T-cell (primary cell): ENCODE measurements at regions not wholly inside any gene's neighbourhood (a gene's known extent, or its start where the extent isn't known, plus 50 kb on each side); places are given as distances from the start of the nearest gene placed in this dataset.

Source experiments
- ATAC-seq, 4 experiments: fragments of 200-7000 bp in 3 of 4; fragments of 150-1000 bp in 1 of 4; cut with Tn5 transposase; replicated peaks in 1 of 4; 1 replicate in 3 of 4; 2 replicates in 1 of 4; pipeline ENCODE4 v1.10.0; 2021; ENCODE audit warnings: moderate library complexity in 3 of 4, mild to moderate bottlenecking in 2 of 4, moderate number of reproducible peaks in 1 of 4
- CTCF ChIA-PET, 2 donors: fragments of 300-600 bp; sonication (Branson Sonifier 250); formaldehyde crosslinking; loops; one replicate each; lab custom pipeline; 2022; ENCODE audit warnings: antibody characterized with exemption in 2 of 2; lab: Charles Lee
- POLR2A ChIA-PET, 2 donors: fragments of 300-600 bp; sonication (Branson Sonifier 250); formaldehyde crosslinking; loops; one replicate each; lab custom pipeline; 2022; ENCODE audit warnings: antibody characterized with exemption in 2 of 2; lab: Charles Lee
- DNase-seq, 35 experiments: peaks; one replicate each; pipeline versions ENCODE4 v3.0.0 to v3.0.0-alpha.2; 2013 to 2023
- H3K27ac ChIP-seq: one replicate; pipeline ENCODE4 v1.5.1; 2013; ENCODE audit warnings: low read length
- H3K27me3 ChIP-seq, 2 experiments: replicated peaks in 1 of 2; 1 replicate in 1 of 2; 2 replicates in 1 of 2; pipeline versions ENCODE4 v1.6.1 to v1.7.0; 2013; ENCODE audit warnings: low read length in 1 of 2, mixed read lengths in 1 of 2; ENCODE audit not compliant: control insufficient read depth in 2 of 2, insufficient read depth in 2 of 2; ENCODE audit errors: extremely low read depth in 1 of 2
- H3K36me3 ChIP-seq, 2 donors: 1 replicate in 1 of 2; 2 replicates in 1 of 2; pipeline versions ENCODE4 v1.6.1 to v1.7.0; 2013; ENCODE audit warnings: low read length in 1 of 2; ENCODE audit not compliant: control insufficient read depth in 2 of 2, insufficient read depth in 1 of 2; ENCODE audit errors: extremely low read depth in 1 of 2
- H3K4me1 ChIP-seq, 2 experiments: 1 replicate in 1 of 2; 2 replicates in 1 of 2; pipeline versions ENCODE4 v1.6.1 to v1.7.0; 2013; ENCODE audit warnings: low read length in 2 of 2, mixed read lengths in 1 of 2; ENCODE audit not compliant: insufficient read depth in 2 of 2, control insufficient read depth in 1 of 2; ENCODE audit errors: extremely low read depth in 1 of 2
- H3K4me3 ChIP-seq, 2 donors: 1 replicate in 1 of 2; 2 replicates in 1 of 2; pipeline versions ENCODE4 v1.5.1 to v1.7.0; 2013; ENCODE audit warnings: mild to moderate bottlenecking in 2 of 2, low read length in 1 of 2, moderate library complexity in 1 of 2; ENCODE audit not compliant: control insufficient read depth in 1 of 2; ENCODE audit errors: extremely low read depth in 1 of 2
- H3K9me3 ChIP-seq: 2 replicates; pipeline ENCODE4 v1.7.0; 2013
- H3K27ac Mint-ChIP-seq, 2 donors: one replicate each; pipeline ENCODE4 v1.8.0; 2020 to 2021; ENCODE audit warnings: mild to moderate bottlenecking in 2 of 2, mixed read lengths in 2 of 2
- H3K27me3 Mint-ChIP-seq, 2 donors: one replicate each; pipeline ENCODE4 v1.8.0; 2021 to 2022; ENCODE audit warnings: mixed read lengths in 2 of 2
- H3K36me3 Mint-ChIP-seq: one replicate; pipeline ENCODE4 v1.8.0; 2021; ENCODE audit warnings: mixed read lengths
- H3K4me1 Mint-ChIP-seq, 3 donors: one replicate each; pipeline ENCODE4 v1.8.0; 2020 to 2022; ENCODE audit warnings: mixed read lengths in 3 of 3, mild to moderate bottlenecking in 1 of 3
- H3K4me3 Mint-ChIP-seq, 3 donors: one replicate each; pipeline ENCODE4 v1.8.0; 2020 to 2022; ENCODE audit warnings: mild to moderate bottlenecking in 3 of 3, mixed read lengths in 3 of 3, moderate library complexity in 3 of 3
- H3K9me3 Mint-ChIP-seq, 3 donors: one replicate each; pipeline ENCODE4 v1.8.0; 2020 to 2022; ENCODE audit warnings: mixed read lengths in 3 of 3
- WGBS: methylation state at CpG from one replicate; pipeline ENCODE4 v1.1.5; 2013; ENCODE audit warnings: missing lambda C conversion rate; ENCODE audit not compliant: insufficient coverage; 5-methylcytosine and 5-hydroxymethylcytosine counted together

DNA sequence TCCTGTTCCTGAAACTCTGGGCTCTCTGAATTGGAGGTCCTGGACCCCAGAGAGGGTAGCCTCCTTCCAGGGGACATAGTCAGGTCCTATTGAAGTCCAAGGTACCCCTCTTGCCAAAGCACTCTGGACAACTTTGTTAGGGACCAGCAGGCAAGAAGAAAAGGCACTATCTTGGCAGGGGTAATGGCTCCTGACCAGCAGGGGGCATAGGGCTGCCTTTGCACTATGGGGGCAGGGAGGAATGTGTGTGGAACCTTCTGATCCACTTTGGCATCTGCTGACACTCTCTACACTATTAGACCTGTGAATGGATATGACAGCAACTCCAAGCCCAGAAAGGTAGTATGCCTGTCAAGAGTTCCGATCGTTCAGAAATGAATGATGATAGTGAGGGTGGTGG, 179.0 kb upstream of the CD180 start:
- Mint-ChIP-seq H3K4me3 (no peak overlapping the region), H3K4me1 (no peaks in the 10 kb centered on the region), H3K9me3 (no peaks in the 10 kb centered on the region), H3K27me3 (no peaks in the 10 kb centered on the region), H3K36me3 (no peaks in the 10 kb centered on the region), H3K27ac (no peak overlapping the region)
- POLR2A ChIA-PET = no interaction called here
- Histone ChIP-seq H3K36me3 (no peaks in the 10 kb centered on the region), H3K4me1 (no peaks in the 10 kb centered on the region), H3K4me3 (no peak overlapping the region), H3K27ac (no peak overlapping the region), H3K9me3 (no peaks in the 10 kb centered on the region), H3K27me3 (no peaks in the 10 kb centered on the region)
- DNase-seq (peak in 1 of 35 experiments; percentile 8), ATAC-seq (no peak)
- WGBS = no CpG with 5 or more reads among the region's 2 CpGs
- CTCF ChIA-PET = interaction anchor here in 1 of 2 donors (0.9 kb wide), 1 partner anchor 25 kb away, joined by 3 read pairs; no protein-coding TSS in a partner anchor

DNA sequence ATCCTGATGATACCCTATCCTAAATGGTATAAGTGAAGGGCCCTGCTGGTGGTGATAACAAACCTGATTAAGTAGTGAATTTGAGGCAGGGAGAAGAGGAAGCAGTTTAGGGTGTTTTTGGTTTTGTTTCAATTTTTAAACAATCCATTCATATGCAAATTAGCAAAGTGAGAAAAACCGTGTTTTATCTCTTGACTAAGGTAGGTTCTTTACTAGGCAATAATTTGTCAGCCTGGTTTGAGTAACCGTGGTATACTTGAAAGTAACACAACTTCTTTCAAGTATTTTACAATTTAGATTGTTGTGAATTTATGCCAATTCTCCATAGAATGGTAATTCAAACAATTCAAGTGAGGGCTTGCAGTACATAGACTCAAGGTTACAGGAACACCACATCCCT, 177.8 kb upstream of the CD180 start:
- Mint-ChIP-seq H3K4me1 (no peaks in the 10 kb centered on the region), H3K27ac (no peak overlapping the region), H3K4me3 (no peak overlapping the region), H3K36me3 (no peaks in the 10 kb centered on the region), H3K9me3 (no peaks in the 10 kb centered on the region), H3K27me3 (no peaks in the 10 kb centered on the region)
- DNase-seq = no peak
- ChIA-PET POLR2A (no interaction called here), CTCF (no interaction called here)
- Histone ChIP-seq H3K36me3 (no peaks in the 10 kb centered on the region), H3K27me3 (no peaks in the 10 kb centered on the region), H3K4me1 (no peaks in the 10 kb centered on the region), H3K4me3 (no peak overlapping the region), H3K27ac (no peak overlapping the region), H3K9me3 (no peaks in the 10 kb centered on the region)
- no peak for ATAC-seq
- whole genome bisulfite sequencing = no CpG with 5 or more reads among the region's 2 CpGs

DNA sequence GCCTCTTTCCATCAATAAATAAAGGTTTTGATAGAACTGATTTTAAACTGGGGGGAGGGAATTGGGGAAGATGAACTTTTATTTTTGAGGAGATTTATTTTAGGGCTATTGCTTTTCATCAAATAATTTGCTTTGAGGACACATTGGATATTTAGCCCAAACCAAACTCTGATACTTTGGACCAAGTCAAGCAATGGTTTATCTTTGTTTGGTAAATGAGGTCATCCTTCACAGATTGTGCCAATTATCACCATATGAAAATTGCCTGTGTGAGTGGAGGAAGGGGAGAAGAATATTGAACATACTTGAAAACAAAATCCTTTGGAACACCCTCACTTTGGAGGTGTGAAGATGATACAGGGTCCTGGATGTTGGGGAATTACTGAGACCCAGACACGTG, 176.9 kb upstream of the CD180 start:
- 83% methylated on average over 1 of the region's 1 CpG for WGBS
- DNase-seq = no peak
- CTCF ChIA-PET = no interaction called here

DNA sequence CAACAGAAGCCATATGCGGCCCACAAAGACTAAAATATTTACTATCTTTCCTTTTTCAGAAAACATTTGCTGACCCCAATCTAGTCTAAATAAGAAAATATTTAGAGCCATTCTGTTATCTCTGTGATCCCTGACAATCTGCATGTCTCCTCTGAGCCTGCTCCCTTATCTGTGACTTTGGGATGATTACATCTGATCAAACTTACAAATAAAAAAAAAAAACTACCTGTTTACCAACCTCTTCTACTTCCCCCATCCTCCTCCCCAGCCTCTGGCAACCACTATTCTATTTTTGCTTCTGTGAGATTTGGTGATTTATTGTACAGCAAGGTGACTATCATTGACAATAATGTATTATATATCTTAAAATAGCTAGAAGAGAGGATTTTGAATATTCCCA, 176.3 kb upstream of the CD180 start:
- Histone ChIP-seq H3K27me3 (no peaks in the 10 kb centered on the region), H3K4me1 (no peaks in the 10 kb centered on the region), H3K27ac (no peak overlapping the region), H3K9me3 (no peaks in the 10 kb centered on the region), H3K36me3 (no peaks in the 10 kb centered on the region), H3K4me3 (no peak overlapping the region)
- H3K4me1 Mint-ChIP-seq = no peaks in the 10 kb centered on the region
- no peaks in the 10 kb centered on the region for H3K9me3 Mint-ChIP-seq
- peaks cover 3 to 5% of the 10 kb centered on the region in 2 donors for H3K27me3 Mint-ChIP-seq
- ATAC-seq = no peak
- ChIA-PET POLR2A (no interaction called here), CTCF (no interaction called here)
- no peak overlapping the region for H3K27ac Mint-ChIP-seq
- no CpG with 5 or more reads among the region's 1 CpG for WGBS
- H3K36me3 Mint-ChIP-seq = no peaks in the 10 kb centered on the region
- no peak for DNase-seq
- no peak overlapping the region for H3K4me3 Mint-ChIP-seq

More for the DNA sequence above, 176.9 kb upstream of the CD180 start:
- Mint-ChIP-seq H3K27ac (no peak overlapping the region), H3K4me3 (no peak overlapping the region), H3K4me1 (no peaks in the 10 kb centered on the region), H3K36me3 (no peaks in the 10 kb centered on the region), H3K9me3 (no peaks in the 10 kb centered on the region), H3K27me3 (peaks cover 1 to 3% of the 10 kb centered on the region in 2 donors)
- Histone ChIP-seq H3K27ac (no peak overlapping the region), H3K36me3 (no peaks in the 10 kb centered on the region), H3K27me3 (no peaks in the 10 kb centered on the region), H3K4me3 (no peak overlapping the region), H3K4me1 (no peaks in the 10 kb centered on the region), H3K9me3 (no peaks in the 10 kb centered on the region)
- POLR2A ChIA-PET = no interaction called here
- no peak for ATAC-seq

DNA sequence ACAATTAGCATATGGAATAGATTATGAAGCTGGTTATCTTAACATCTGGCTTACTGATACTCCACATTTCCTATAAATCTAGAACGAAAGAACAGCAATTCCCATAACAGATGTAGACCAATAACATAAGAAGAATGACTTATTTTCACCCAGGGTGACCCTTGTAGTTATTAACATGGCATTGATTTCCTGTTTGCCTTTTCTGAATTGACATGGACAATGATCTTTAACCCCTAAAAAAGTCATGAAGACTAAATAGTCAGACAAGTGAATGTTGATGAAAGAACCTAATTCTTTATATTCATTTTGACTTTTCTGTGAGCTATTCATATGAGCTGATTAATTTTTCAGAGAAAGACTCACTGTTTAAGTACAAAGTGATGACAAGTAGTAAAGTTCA, 175.3 kb upstream of the CD180 start:
- Histone ChIP-seq H3K9me3 (no peaks in the 10 kb centered on the region), H3K4me1 (no peaks in the 10 kb centered on the region), H3K27me3 (no peaks in the 10 kb centered on the region), H3K36me3 (no peaks in the 10 kb centered on the region), H3K4me3 (no peak overlapping the region), H3K27ac (no peak overlapping the region)
- no peak overlapping the region for H3K27ac Mint-ChIP-seq
- ATAC-seq = no peak
- no peak overlapping the region for H3K4me3 Mint-ChIP-seq
- CTCF ChIA-PET = no interaction called here
- H3K36me3 Mint-ChIP-seq = no peaks in the 10 kb centered on the region
- no peaks in the 10 kb centered on the region for H3K4me1 Mint-ChIP-seq
- no peaks in the 10 kb centered on the region for H3K9me3 Mint-ChIP-seq
- DNase-seq = no peak
- no CpG with 5 or more reads among the region's 1 CpG for WGBS
- peaks cover 4 to 5% of the 10 kb centered on the region in 2 donors for H3K27me3 Mint-ChIP-seq
- POLR2A ChIA-PET = no interaction called here

DNA sequence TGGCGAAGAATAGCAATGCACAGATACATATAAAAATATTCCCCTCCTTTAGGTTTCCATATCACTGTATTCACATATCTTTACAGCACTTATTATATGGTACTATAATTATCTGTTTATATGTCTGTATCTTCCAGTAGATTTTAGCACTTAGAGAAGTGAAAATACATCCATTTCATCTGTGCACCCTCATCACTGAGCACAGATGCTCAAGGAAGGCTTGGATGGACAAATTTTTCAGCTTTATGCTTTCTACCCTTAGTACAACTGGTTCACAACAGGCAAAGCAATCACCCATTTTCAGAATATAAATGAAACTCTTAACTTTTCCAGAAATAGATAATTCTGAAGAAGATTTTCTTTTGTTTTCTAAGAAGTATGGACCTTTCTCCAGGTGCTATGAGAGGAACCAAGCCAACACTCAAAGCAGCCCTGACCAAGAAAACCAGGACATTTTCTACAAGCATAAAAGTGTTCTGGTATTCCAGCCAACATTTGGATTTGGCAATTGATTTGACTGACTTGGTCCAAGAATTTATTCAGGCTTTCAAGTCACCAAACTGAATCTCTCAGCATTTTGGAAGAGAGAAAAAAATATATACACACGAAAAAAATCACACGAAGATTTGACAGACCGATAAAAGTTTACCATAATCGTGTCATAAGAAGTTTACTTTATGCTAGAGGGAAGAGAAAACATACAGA, 170.2 kb upstream of the CD180 start:
- no peak overlapping the region for H3K27ac Mint-ChIP-seq
- H3K4me1 Mint-ChIP-seq = no peaks in the 10 kb centered on the region
- H3K27ac ChIP-seq = no peak overlapping the region
- no peaks in the 10 kb centered on the region for H3K9me3 ChIP-seq
- ChIA-PET POLR2A (no interaction called here), CTCF (no interaction called here)
- no peaks in the 10 kb centered on the region for H3K36me3 Mint-ChIP-seq
- H3K27me3 ChIP-seq = no peaks in the 10 kb centered on the region
- WGBS = no CpG with 5 or more reads among the region's 5 CpGs
- no peak overlapping the region for H3K4me3 Mint-ChIP-seq
- no peak for DNase-seq
- no peak for ATAC-seq
- H3K36me3 ChIP-seq = no peaks in the 10 kb centered on the region
- H3K9me3 Mint-ChIP-seq = no peaks in the 10 kb centered on the region
- peaks cover 4 to 5% of the 10 kb centered on the region in 2 donors for H3K27me3 Mint-ChIP-seq
- no peaks in the 10 kb centered on the region for H3K4me1 ChIP-seq
- H3K4me3 ChIP-seq = no peak overlapping the region

DNA sequence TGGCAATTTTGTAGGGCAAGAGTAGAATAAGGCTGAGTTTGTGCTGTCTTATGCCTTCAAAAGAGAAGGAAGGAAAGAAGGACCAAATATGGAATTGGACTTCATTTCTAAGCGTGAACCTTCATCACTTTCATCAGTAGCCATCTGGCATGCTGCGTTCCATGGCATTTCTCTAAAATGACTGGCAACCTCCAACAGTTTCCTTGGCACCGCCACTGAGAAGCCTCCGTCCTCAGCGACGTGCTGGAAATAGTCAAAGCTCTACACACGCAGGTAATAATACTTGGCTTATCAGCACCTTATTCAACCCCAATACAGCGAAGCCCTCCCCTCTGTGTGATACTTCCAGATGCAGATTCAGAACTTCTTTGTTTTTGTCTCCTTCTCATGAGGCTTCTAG, 169.7 kb upstream of the CD180 start:
- 93% methylated on average over 8 of the region's 8 CpGs for WGBS
- Histone ChIP-seq H3K27me3 (no peaks in the 10 kb centered on the region), H3K4me3 (no peak overlapping the region), H3K4me1 (no peaks in the 10 kb centered on the region), H3K27ac (no peak overlapping the region), H3K9me3 (no peaks in the 10 kb centered on the region), H3K36me3 (no peaks in the 10 kb centered on the region)
- ChIA-PET CTCF (no interaction called here), POLR2A (no interaction called here)
- H3K4me1 Mint-ChIP-seq = no peaks in the 10 kb centered on the region
- no peaks in the 10 kb centered on the region for H3K9me3 Mint-ChIP-seq
- no peak overlapping the region for H3K4me3 Mint-ChIP-seq
- H3K27me3 Mint-ChIP-seq = peaks cover 4 to 5% of the 10 kb centered on the region in 2 donors
- H3K27ac Mint-ChIP-seq = no peak overlapping the region
- H3K36me3 Mint-ChIP-seq = no peaks in the 10 kb centered on the region
- ATAC-seq (no peak), DNase-seq (no peak)
